H1 (cell line): ENCODE measurements at regions not wholly inside any gene's neighbourhood (a gene's known extent, or its start where the extent isn't known, plus 50 kb on each side); places are given as distances from the start of the nearest gene placed in this dataset.

Experiments
- CTCF ChIA-PET: fragments of 300-600 bp; sonication (Branson Sonifier 250); formaldehyde crosslinking; loops from one replicate; lab custom pipeline; 2021; ENCODE audit not compliant: partially characterized antibody; lab: Charles Lee
- POLR2A ChIA-PET: fragments of 300-600 bp; sonication (Branson Sonifier 250); formaldehyde crosslinking; loops from one replicate; lab custom pipeline; 2021; ENCODE audit warnings: inconsistent platforms; ENCODE audit not compliant: partially characterized antibody; lab: Charles Lee
- DNase-seq, 2 experiments: peaks; one replicate each; pipeline versions ENCODE4 v3.0.0 to v3.0.0-alpha.2; 2010 to 2022; ENCODE audit warnings: low spot score in 2 of 2, low read depth in 1 of 2, mixed read lengths in 1 of 2
- FAIRE-seq: peaks from 2 replicates; lab custom pipeline; 2011; peaks lifted over from hg19 to GRCh38; lab: Jason Lieb, UNC
- H2AFZ ChIP-seq: 2 replicates; pipeline ENCODE4 v1.8.1; 2012; ENCODE audit warnings: low read length, inconsistent platforms
- H2AK5ac ChIP-seq: 2 replicates; pipeline ENCODE4 v1.6.1; 2013; ENCODE audit warnings: low read depth, low read length
- H2BK120ac ChIP-seq: replicated peaks from 2 replicates; pipeline ENCODE3; 2013; ENCODE audit warnings: low read depth, low read length, inconsistent platforms
- H2BK12ac ChIP-seq: 2 replicates; pipeline ENCODE4 v1.6.1; 2013; ENCODE audit warnings: low read depth, low read length
- H2BK15ac ChIP-seq: 2 replicates; pipeline ENCODE4 v1.6.1; 2013; ENCODE audit warnings: low read length
- H2BK20ac ChIP-seq: 2 replicates; pipeline ENCODE4 v1.6.1; 2013; ENCODE audit warnings: low read length
- H2BK5ac ChIP-seq: 2 replicates; pipeline ENCODE4 v1.6.1; 2013; ENCODE audit warnings: low read depth, low read length
- H3K14ac ChIP-seq: 2 replicates; pipeline ENCODE4 v1.6.1; 2013; ENCODE audit warnings: inconsistent platforms; ENCODE audit not compliant: insufficient read length
- H3K18ac ChIP-seq: 2 replicates; pipeline ENCODE4 v1.6.1; 2013; ENCODE audit warnings: low read length; ENCODE audit errors: extremely low read depth
- H3K23ac ChIP-seq: 2 replicates; pipeline ENCODE4 v1.6.1; 2013; ENCODE audit warnings: inconsistent platforms; ENCODE audit not compliant: insufficient read length
- H3K23me2 ChIP-seq: 2 replicates; pipeline ENCODE4 v1.6.1; 2013; ENCODE audit warnings: low read depth, low read length
- H3K27ac ChIP-seq: 2 replicates; pipeline ENCODE4 v1.6.1; 2011; ENCODE audit warnings: low read depth, low read length, inconsistent platforms
- H3K27me3 ChIP-seq, 4 experiments: replicated peaks in 1 of 4; 1 replicate in 1 of 4; 2 replicates in 3 of 4; pipeline versions ENCODE4 v1.6.1 to v1.8.1; 2011 to 2013; ENCODE audit warnings: low read length in 3 of 4, mild to moderate bottlenecking in 3 of 4, inconsistent platforms in 2 of 4, mixed read lengths in 2 of 4, moderate library complexity in 1 of 4; ENCODE audit not compliant: control insufficient read depth in 3 of 4, insufficient read depth in 3 of 4; ENCODE audit errors: extremely low read depth in 1 of 4
- H3K36me3 ChIP-seq, 4 experiments: 2 replicates each; pipeline versions ENCODE4 v1.6.1 to v1.8.1; 2011 to 2013; ENCODE audit warnings: mild to moderate bottlenecking in 4 of 4, low read length in 3 of 4, moderate library complexity in 2 of 4, control low read depth in 1 of 4, inconsistent platforms in 1 of 4; ENCODE audit not compliant: insufficient read depth in 4 of 4, control insufficient read depth in 2 of 4
- H3K4ac ChIP-seq: replicated peaks from 2 replicates; pipeline ENCODE3; 2013; ENCODE audit warnings: low read length, low read depth, mixed read lengths, inconsistent platforms; ENCODE audit not compliant: insufficient read length
- H3K4me1 ChIP-seq, 4 experiments: replicated peaks in 1 of 4; 1 replicate in 1 of 4; 2 replicates in 3 of 4; pipeline versions ENCODE4 v1.6.1 to v1.8.1; 2011 to 2013; ENCODE audit warnings: low read length in 3 of 4, inconsistent platforms in 2 of 4, mixed read lengths in 1 of 4; ENCODE audit not compliant: insufficient read depth in 4 of 4, control insufficient read depth in 3 of 4
- H3K4me2 ChIP-seq, 2 experiments: 2 replicates each; pipeline versions ENCODE4 v1.6.1 to v1.8.1; 2011 to 2013; ENCODE audit warnings: low read depth in 2 of 2, low read length in 2 of 2, control low read depth in 1 of 2, inconsistent platforms in 1 of 2, mild to moderate bottlenecking in 1 of 2; ENCODE audit not compliant: insufficient read depth in 1 of 2
- H3K4me3 ChIP-seq, 4 experiments: fragments of 200-600, 300-600 bp in 1 of 4; sonication (generic), shearing (Covaris generic), sonication (Bioruptor Twin) in 1 of 4; 2 replicates each; pipeline versions ENCODE4 v1.5.1 to v1.8.1; 2011 to 2016; ENCODE audit warnings: low read length in 4 of 4, low read depth in 3 of 4, control low read depth in 2 of 4, inconsistent platforms in 2 of 4, mild to moderate bottlenecking in 2 of 4, mixed read lengths in 1 of 4, moderate library complexity in 1 of 4; ENCODE audit not compliant: insufficient read depth in 2 of 4; ENCODE audit errors: extremely low read depth in 1 of 4
- H3K56ac ChIP-seq: replicated peaks from 2 replicates; pipeline ENCODE3; 2013; ENCODE audit warnings: low read depth, mild to moderate bottlenecking, mixed read lengths, low read length, inconsistent platforms; ENCODE audit not compliant: insufficient read length
- H3K79me1 ChIP-seq: 2 replicates; pipeline ENCODE4 v1.6.1; 2013; ENCODE audit warnings: low read depth, low read length, control low read depth
- H3K79me2 ChIP-seq, 2 experiments: 2 replicates each; pipeline versions ENCODE4 v1.6.1 to v1.8.1; 2012 to 2013; ENCODE audit warnings: low read length in 2 of 2, mild to moderate bottlenecking in 2 of 2, inconsistent platforms in 1 of 2; ENCODE audit not compliant: insufficient read depth in 2 of 2, control insufficient read depth in 1 of 2
- H3K9ac ChIP-seq, 4 experiments: replicated peaks in 1 of 4; 1 replicate in 1 of 4; 2 replicates in 3 of 4; pipeline versions ENCODE4 v1.6.1 to v1.8.1; 2011 to 2013; ENCODE audit warnings: low read depth in 3 of 4, low read length in 3 of 4, control low read depth in 2 of 4, mild to moderate bottlenecking in 2 of 4, moderate library complexity in 2 of 4, inconsistent platforms in 1 of 4; ENCODE audit errors: extremely low read depth in 1 of 4
- H3K9me3 ChIP-seq, 2 experiments: 2 replicates each; pipeline versions ENCODE4 v1.6.1 to v1.8.1; 2012 to 2013; ENCODE audit warnings: mild to moderate bottlenecking in 2 of 2, moderate library complexity in 2 of 2, control low read depth in 1 of 2, inconsistent platforms in 1 of 2, low read depth in 1 of 2, low read length in 1 of 2, mixed read lengths in 1 of 2; ENCODE audit not compliant: insufficient read depth in 2 of 2
- H4K20me1 ChIP-seq, 2 experiments: replicated peaks in 1 of 2; 2 replicates each; pipeline versions ENCODE3 to v1.8.1; 2011 to 2013; ENCODE audit warnings: inconsistent platforms in 2 of 2, low read length in 2 of 2, mild to moderate bottlenecking in 1 of 2; ENCODE audit not compliant: insufficient read depth in 2 of 2, control insufficient read depth in 1 of 2
- H4K5ac ChIP-seq: 2 replicates; pipeline ENCODE4 v1.6.1; 2013; ENCODE audit warnings: low read length, low read depth, mixed read lengths, inconsistent platforms; ENCODE audit not compliant: insufficient read length
- H4K8ac ChIP-seq: 2 replicates; pipeline ENCODE4 v1.8.0; 2013; ENCODE audit warnings: mild to moderate bottlenecking, moderate library complexity, low read length, inconsistent platforms; ENCODE audit not compliant: insufficient read depth; ENCODE audit errors: extremely low read depth
- H4K91ac ChIP-seq: replicated peaks from 2 replicates; pipeline ENCODE3; 2013; ENCODE audit warnings: low read length, mixed read lengths, inconsistent platforms; ENCODE audit not compliant: insufficient read length
- ATF3 ChIP-seq: IDR thresholded peaks from 2 replicates; pipeline ENCODE4 v1.6.1; 2011; ENCODE audit warnings: low read depth, mild to moderate bottlenecking, low read length; ENCODE audit not compliant: insufficient read depth
- BCL11A ChIP-seq, 2 experiments: IDR thresholded peaks; one replicate each; pipeline ENCODE4 v1.6.1; 2011; ENCODE audit warnings: low read depth in 2 of 2, low read length in 2 of 2, mild to moderate bottlenecking in 2 of 2
- CHD1 ChIP-seq: IDR thresholded peaks from 2 replicates; pipeline ENCODE4 v1.6.1; 2012; ENCODE audit warnings: low read depth, low read length, improper control_type of control experiment
- CTBP2 ChIP-seq: IDR thresholded peaks from 2 replicates; pipeline ENCODE4 v1.7.0; 2011; ENCODE audit warnings: borderline replicate concordance, mild to moderate bottlenecking, moderate library complexity, mixed read lengths, low read length; ENCODE audit not compliant: insufficient read depth, insufficient read length
- KDM4A ChIP-seq: IDR thresholded peaks from one replicate; pipeline ENCODE4 v1.7.1; 2012; ENCODE audit warnings: low read depth, mild to moderate bottlenecking, moderate library complexity, low read length, inconsistent platforms; ENCODE audit not compliant: severe bottlenecking
- NANOG ChIP-seq: IDR thresholded peaks from 2 replicates; pipeline ENCODE4 v1.6.1; 2011; ENCODE audit warnings: low read length, low read depth, mild to moderate bottlenecking, inconsistent platforms; ENCODE audit not compliant: insufficient read depth, poor library complexity, severe bottlenecking
- PHF8 ChIP-seq: fragments of 200-600 bp; sonication (generic); conservative IDR thresholded peaks from 2 replicates; pipeline ENCODE4 v1.7.1; 2012; ENCODE audit warnings: low read depth, mild to moderate bottlenecking, inconsistent platforms, low read length, moderate library complexity

- H2AFZ ChIP-seq = peak overlapping the region; percentile 73
- H4K8ac ChIP-seq = no peak overlapping the region
- no peak for DNase-seq
- no peak overlapping the region for H3K4me2 ChIP-seq
- no peak overlapping the region for H2BK12ac ChIP-seq
- no peak overlapping the region for H3K56ac ChIP-seq
- no peak overlapping the region for H4K91ac ChIP-seq
- POLR2A ChIA-PET = no interaction called here
- no peaks in the 10 kb centered on the region for H3K79me1 ChIP-seq
- no peak overlapping the region for H3K4ac ChIP-seq
- no peak overlapping the region for H3K14ac ChIP-seq
- no peak for TF ChIP-seq NANOG
- no peak for TF ChIP-seq BCL11A (IDR thresholded peaks at IDR 0.05; ENCODE audit: low read depth in 2 of 2, low read length in 2 of 2)
- TF ChIP-seq ATF3 = no peak
- TF ChIP-seq CHD1 = no peak
- TF ChIP-seq PHF8 = no peak
- no peak for TF ChIP-seq CTBP2
- no peak for TF ChIP-seq KDM4A
- peak; percentile 39 for FAIRE-seq
- no peak overlapping the region for H2BK120ac ChIP-seq
- H3K79me2 ChIP-seq = no peaks in the 10 kb centered on the region
- H2BK5ac ChIP-seq = no peak overlapping the region
- H3K36me3 ChIP-seq = no peaks in the 10 kb centered on the region
- no peak overlapping the region for H2BK20ac ChIP-seq
- no peaks in the 10 kb centered on the region for H4K20me1 ChIP-seq
- no peak overlapping the region for H3K23ac ChIP-seq
- peaks cover 16 to 21% of the 10 kb centered on the region in 2 experiments for H3K9me3 ChIP-seq
- no peak overlapping the region for H2AK5ac ChIP-seq
- no peaks in the 10 kb centered on the region for H3K27me3 ChIP-seq
- no peak overlapping the region for H3K18ac ChIP-seq
- H3K4me3 ChIP-seq = no peak overlapping the region
- CTCF ChIA-PET = no interaction called here
- H3K4me1 ChIP-seq = no peaks in the 10 kb centered on the region; a peak in 1 of 7 replicates
- H3K27ac ChIP-seq = no peak overlapping the region
- H3K9ac ChIP-seq = no peak overlapping the region
- no peak overlapping the region for H2BK15ac ChIP-seq
- H4K5ac ChIP-seq = no peak overlapping the region
- no peaks in the 10 kb centered on the region for H3K23me2 ChIP-seq
These were observed 61.6 kb upstream of the VAMP7 start for GRCh38 chrX:155819525-155819924.
